HCT116 (cell line): ENCODE measurements at regions not wholly inside any gene's neighbourhood (a gene's known extent, or its start where the extent isn't known, plus 50 kb on each side); places are given as distances from the start of the nearest gene placed in this dataset.

ENCODE experiments used
- ATAC-seq: fragments of 200-7000 bp; cut with Tn5 transposase; 2 replicates; pipeline ENCODE4 v1.9.1; 2020; ENCODE audit warnings: mild to moderate bottlenecking, moderate library complexity
- BruUV-seq: library from RNA; stranded (reverse); fragments of 400-500 nt; replicated peaks from 2 replicates; lab custom pipeline; 2021; lab: Mats Ljungman, UMichigan
- CTCF ChIA-PET: fragments of 300-600 bp; sonication (Branson Sonifier 250); formaldehyde crosslinking; loops from one replicate; lab custom pipeline; 2021; ENCODE audit warnings: antibody characterized with exemption; lab: Charles Lee
- POLR2A ChIA-PET: fragments of 300-600, 350-600 bp; sonication (Branson Sonifier 250); formaldehyde crosslinking; loops from one replicate; lab custom pipeline; 2021; ENCODE audit warnings: antibody characterized with exemption; lab: Charles Lee
- RAD21 ChIA-PET, 2 experiments: fragments of 300-600 bp; sonication (Branson Sonifier 250); formaldehyde crosslinking; loops; one replicate each; lab custom pipeline; 2023; ENCODE audit warnings: low total read pairs in 2 of 2; ENCODE audit not compliant: uncharacterized antibody in 2 of 2, unreplicated experiment in 2 of 2, low non-redundant PET in 1 of 2; lab: Charles Lee
- DNase-seq: peaks from one replicate; pipeline ENCODE4 v3.0.0-alpha.2; 2010; ENCODE audit warnings: low read depth, low spot score
- H2AFZ ChIP-seq: fragments of 200-600 bp; shearing (Covaris generic), sonication (generic); 2 replicates; pipeline ENCODE4 v1.6.1; 2017; ENCODE audit warnings: low read depth, mixed run types, mixed read lengths, antibody characterized with exemption, low read length; ENCODE audit not compliant: poor library complexity, severe bottlenecking
- H3K27ac ChIP-seq: 2 replicates; pipeline ENCODE4 v1.5.1; 2012; ENCODE audit warnings: low read depth, low read length
- H3K27me3 ChIP-seq: fragments of 200-600 bp; sonication (generic); 2 replicates; pipeline ENCODE4 v1.6.1; 2016; ENCODE audit warnings: mixed run types, low read length, mixed read lengths; ENCODE audit not compliant: insufficient read depth
- H3K36me3 ChIP-seq, 2 experiments: fragments of 200-500 bp in 1 of 2; fragments of 200-600 bp in 1 of 2; sonication (Bioruptor generic) in 1 of 2; sonication (generic) in 1 of 2; 2 replicates each; pipeline versions ENCODE4 v1.5.1 to v1.6.1; 2014 to 2016; ENCODE audit warnings: low read length in 2 of 2, inconsistent platforms in 1 of 2, mixed read lengths in 1 of 2, mixed run types in 1 of 2; ENCODE audit not compliant: insufficient read depth in 2 of 2, control insufficient read depth in 1 of 2
- H3K4me1 ChIP-seq, 2 experiments: fragments of 200-600 bp in 1 of 2; sonication (generic) in 1 of 2; 2 replicates each; pipeline versions ENCODE4 v1.5.1 to v1.6.1; 2012 to 2017; ENCODE audit warnings: low read length in 2 of 2, inconsistent platforms in 1 of 2, mild to moderate bottlenecking in 1 of 2, mixed read lengths in 1 of 2, mixed run types in 1 of 2, moderate library complexity in 1 of 2; ENCODE audit not compliant: insufficient read depth in 2 of 2, control insufficient read depth in 1 of 2
- H3K4me2 ChIP-seq: fragments of 200-600 bp; sonication (generic); 2 replicates; pipeline ENCODE4 v1.6.1; 2017; ENCODE audit warnings: mixed run types, low read length, mixed read lengths
- H3K4me3 ChIP-seq, 2 experiments: fragments of 200-600 bp in 1 of 2; sonication (generic) in 1 of 2; replicated peaks in 1 of 2; 2 replicates each; pipeline ENCODE4 v1.5.1; 2011 to 2016; ENCODE audit warnings: low read length in 2 of 2, control low read depth in 1 of 2, low read depth in 1 of 2, mild to moderate bottlenecking in 1 of 2, mixed read lengths in 1 of 2, mixed run types in 1 of 2
- H3K79me2 ChIP-seq: fragments of 200-600 bp; sonication (generic); 2 replicates; pipeline ENCODE4 v1.6.1; 2017; ENCODE audit warnings: mild to moderate bottlenecking, mixed run types, low read length, moderate library complexity, mixed read lengths; ENCODE audit not compliant: insufficient read depth
- H3K9ac ChIP-seq: fragments of 200-600 bp; sonication (generic); 2 replicates; pipeline ENCODE4 v1.6.1; 2016; ENCODE audit warnings: low read length, mixed read lengths
- H3K9me2 ChIP-seq: fragments of 200-600 bp; sonication (generic), shearing (Covaris generic); 2 replicates; pipeline ENCODE4 v1.6.1; 2017; ENCODE audit warnings: mixed run types, mild to moderate bottlenecking, moderate library complexity; ENCODE audit not compliant: insufficient read depth
- H3K9me3 ChIP-seq, 2 experiments: fragments of 200-500 bp in 1 of 2; fragments of 200-600 bp in 1 of 2; sonication (Bioruptor generic) in 1 of 2; sonication (generic) in 1 of 2; 2 replicates each; pipeline ENCODE4 v1.6.1; 2014 to 2017; ENCODE audit warnings: low read length in 2 of 2, mixed read lengths in 2 of 2, inconsistent platforms in 1 of 2, low read depth in 1 of 2, mild to moderate bottlenecking in 1 of 2, mixed run types in 1 of 2, moderate library complexity in 1 of 2; ENCODE audit not compliant: control insufficient read depth in 1 of 2, insufficient read depth in 1 of 2
- H4K20me1 ChIP-seq: fragments of 200-600 bp; sonication (generic), shearing (Covaris generic); 2 replicates; pipeline ENCODE4 v1.6.1; 2017; ENCODE audit warnings: mixed run types, mild to moderate bottlenecking, moderate library complexity; ENCODE audit not compliant: insufficient read depth
- EGR1 ChIP-seq: IDR thresholded peaks from 2 replicates; pipeline ENCODE4 v1.6.1; 2012; ENCODE audit warnings: low read depth
- MAX ChIP-seq: IDR thresholded peaks from 2 replicates; pipeline ENCODE4 v1.6.1; 2012
- REST ChIP-seq: IDR thresholded peaks from 2 replicates; pipeline ENCODE4 v1.6.1; 2012; ENCODE audit warnings: low read depth
- SRF ChIP-seq: IDR thresholded peaks from 2 replicates; pipeline ENCODE4 v1.6.1; 2012; ENCODE audit warnings: low read depth
- TCF7L2 ChIP-seq: IDR thresholded peaks from 2 replicates; pipeline ENCODE4 v1.7.0; 2011; ENCODE audit warnings: borderline replicate concordance, inconsistent platforms; ENCODE audit not compliant: insufficient read depth, insufficient read length; ENCODE audit errors: extremely low read depth
- ZFX ChIP-seq: fragments of 450-650 bp; IDR thresholded peaks from 2 replicates; pipeline ENCODE4 v1.6.1; 2017
- intact Hi-C: fragments of 100-400 bp; cut with micrococcal nuclease; formaldehyde crosslinking; loops from 2 replicates; pipeline ENCODE4 v1.10.0; 2022

- Histone ChIP-seq H3K36me3 (no peaks in the 10 kb centered on the region), H3K79me2 (no peaks in the 10 kb centered on the region), H3K27me3 (peaks cover 28% of the 10 kb centered on the region), H3K27ac (no peak overlapping the region), H4K20me1 (no peaks in the 10 kb centered on the region), H3K4me3 (no peak overlapping the region), H3K9me3 (no peaks in the 10 kb centered on the region), H3K9me2 (no peaks in the 10 kb centered on the region), H3K4me1 (no peaks in the 10 kb centered on the region), H2AFZ (no peak overlapping the region), H3K9ac (no peak overlapping the region), H3K4me2 (no peak overlapping the region)
- ChIA-PET RAD21 (no interaction called here), CTCF (no interaction called here), POLR2A (no interaction called here)
- intact Hi-C loops = no loop called here
- TF ChIP-seq SRF (no peak), ZFX (no peak), TCF7L2 (no peak)
- BruUV-seq = no TSS peak
- DNase-seq (no peak), ATAC-seq (no peak)
These were observed 289.1 kb downstream of the ETS1 start for GRCh38 chr11:128298271-128298670.

GRCh38 chr11:128297805-128298204 lies 289.6 kb downstream of the ETS1 start:
- CTCF ChIA-PET = no interaction called here
- intact Hi-C loops = no loop called here
- no peaks in the 10 kb centered on the region for H3K9me2 ChIP-seq

More at GRCh38 chr11:128297805-128298204, 289.6 kb downstream of the ETS1 start:
- H2AFZ ChIP-seq = no peak overlapping the region
- no peaks in the 10 kb centered on the region for H4K20me1 ChIP-seq
- H3K4me1 ChIP-seq = no peaks in the 10 kb centered on the region
- H3K27me3 ChIP-seq = peaks cover 25% of the 10 kb centered on the region
- BruUV-seq = no TSS peak
- ChIA-PET RAD21 (no interaction called here), POLR2A (no interaction called here)
- H3K4me3 ChIP-seq = no peak overlapping the region
- TF ChIP-seq EGR1 = no peak
- TF ChIP-seq MAX = no peak
- TF ChIP-seq REST = no peak
- H3K9ac ChIP-seq = no peak overlapping the region
- DNase-seq (no peak), ATAC-seq (no peak)
- no peaks in the 10 kb centered on the region for H3K9me3 ChIP-seq
- no peak overlapping the region for H3K4me2 ChIP-seq
- no peaks in the 10 kb centered on the region for H3K36me3 ChIP-seq
- H3K27ac ChIP-seq = no peak overlapping the region
- H3K79me2 ChIP-seq = no peaks in the 10 kb centered on the region
